Stimulated activated CD4-positive, alpha-beta T cell treated with anti-CD3 and anti-CD28 coated beads, Interleukin-12 subunit alpha, Interleukin-12 subunit beta, amount 100 ng/mL, for 48 hours (primary cell): ENCODE measurements at regions not wholly inside any gene's neighbourhood (a gene's known extent, or its start where the extent isn't known, plus 50 kb on each side); places are given as distances from the start of the nearest gene placed in this dataset.

Experiments used
- DNase-seq, 3 donors: peaks; one replicate each; pipeline ENCODE4 v3.0.0-alpha.2; 2020; ENCODE audit warnings: low read depth in 2 of 3, low spot score in 1 of 3

GRCh38 chr5:82348784-82349425 is 70.8 kb upstream of the RPS23 start:
- DNase-seq: no peak

GRCh38 chr5:82347201-82347865 is 69.2 kb upstream of the RPS23 start:
- DNase-seq: no peak

DNA sequence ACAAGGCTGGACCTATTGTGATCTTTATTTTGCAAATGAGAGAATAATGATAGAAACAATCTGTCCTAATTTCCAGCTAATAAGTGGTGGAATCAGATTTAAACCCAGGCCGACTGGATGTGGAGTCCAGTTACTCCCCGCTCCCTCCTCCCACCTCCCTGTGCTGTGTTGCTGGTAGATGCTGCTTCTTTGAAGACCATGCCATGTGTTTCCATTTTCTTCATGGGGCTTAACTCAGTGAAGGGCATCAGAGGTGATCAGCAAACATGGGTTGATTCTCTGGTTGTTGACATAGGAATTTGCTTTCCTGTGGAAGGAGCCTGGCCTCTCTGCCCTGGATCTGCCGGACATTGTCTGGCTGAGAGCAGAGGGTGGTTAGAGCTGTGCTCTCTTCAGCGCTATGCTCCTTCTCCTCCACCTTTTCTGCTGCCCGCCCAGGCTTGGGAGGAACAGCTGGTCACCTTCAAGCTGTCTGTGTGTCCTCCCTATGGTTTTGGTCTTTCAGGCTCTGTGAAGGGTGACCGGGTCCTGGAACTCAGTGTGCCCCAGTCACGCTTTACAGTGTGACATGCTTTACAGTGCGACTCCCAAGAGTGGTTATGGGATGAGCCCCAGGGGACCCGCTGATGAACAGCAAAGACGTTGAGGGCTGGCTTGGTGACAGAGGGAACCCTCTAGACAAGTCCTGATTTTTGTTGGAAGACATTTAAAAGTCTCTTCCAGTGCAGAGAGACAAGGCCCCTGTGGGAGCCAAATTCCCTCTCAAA is 68.4 kb upstream of the RPS23 start:
- DNase-seq: no peak

DNA sequence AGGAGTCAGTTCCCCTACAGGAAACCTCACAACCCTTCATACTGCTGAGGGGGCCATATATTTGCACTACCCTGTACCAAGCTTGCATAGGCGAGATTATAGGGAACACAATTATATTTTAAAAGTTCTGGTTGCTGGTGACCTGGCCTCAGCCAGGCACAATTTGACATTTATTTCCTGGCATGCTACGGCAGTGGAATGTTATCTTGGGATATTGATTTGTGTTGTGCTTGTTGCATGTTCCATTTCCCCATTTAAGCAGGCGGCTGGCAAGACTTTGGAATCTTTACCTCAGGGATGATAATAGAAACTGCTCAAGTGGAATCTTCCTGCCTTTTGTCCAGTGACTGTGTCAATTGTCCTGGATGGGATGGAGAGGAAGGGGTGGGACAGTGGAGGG is 67.0 kb upstream of the RPS23 start:
- DNase-seq: no peak

- DNase-seq: no peak
These were observed 63.2 kb upstream of the RPS23 start for GRCh38 chr5:82341325-82341724.

DNA sequence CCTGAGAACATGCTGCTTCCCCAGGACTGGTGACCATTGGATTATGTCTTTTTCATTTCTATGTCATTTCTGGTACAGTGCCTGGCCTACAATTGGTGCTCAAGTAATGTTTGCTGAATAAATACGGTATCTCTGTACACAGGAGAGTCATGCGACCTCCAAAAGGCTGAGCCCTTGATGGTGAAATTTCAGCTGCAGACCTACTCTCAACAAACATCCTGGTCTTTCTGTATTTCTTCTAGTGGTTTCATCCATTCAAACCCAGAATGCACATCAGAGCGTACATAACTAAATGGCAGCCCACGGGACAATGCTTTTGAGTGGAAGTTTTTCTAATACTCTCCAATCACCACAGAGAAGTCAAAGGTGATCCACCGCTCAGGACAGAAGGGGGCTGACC is 62.6 kb upstream of the RPS23 start:
- DNase-seq: no peak

- no peak for DNase-seq
These were observed 61.6 kb upstream of the RPS23 start for GRCh38 chr5:82339792-82340191.

- no peak for DNase-seq
These were observed 60.7 kb upstream of the RPS23 start for GRCh38 chr5:82338771-82339373.

DNA sequence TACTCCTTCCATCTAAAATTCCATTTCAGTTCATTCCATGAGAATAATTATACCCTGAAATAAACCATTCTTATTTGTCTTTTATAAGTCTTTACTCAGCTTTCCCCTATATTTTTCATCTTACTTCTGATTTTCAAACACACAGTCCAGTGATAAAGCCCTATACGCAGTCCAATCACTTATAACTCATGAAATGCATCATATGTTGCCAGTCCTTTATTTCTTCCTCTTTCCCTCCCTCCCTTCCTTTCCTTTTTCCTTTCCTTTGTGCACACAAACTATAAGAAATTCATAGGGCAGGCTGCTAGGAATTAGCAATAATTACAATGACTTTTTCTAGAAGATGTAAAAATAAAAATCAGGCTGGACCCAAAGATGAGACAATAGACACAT is 58.8 kb upstream of the RPS23 start:
- no peak for DNase-seq

- no peak for DNase-seq
These were observed 58.2 kb upstream of the RPS23 start for GRCh38 chr5:82336226-82336958.

DNA sequence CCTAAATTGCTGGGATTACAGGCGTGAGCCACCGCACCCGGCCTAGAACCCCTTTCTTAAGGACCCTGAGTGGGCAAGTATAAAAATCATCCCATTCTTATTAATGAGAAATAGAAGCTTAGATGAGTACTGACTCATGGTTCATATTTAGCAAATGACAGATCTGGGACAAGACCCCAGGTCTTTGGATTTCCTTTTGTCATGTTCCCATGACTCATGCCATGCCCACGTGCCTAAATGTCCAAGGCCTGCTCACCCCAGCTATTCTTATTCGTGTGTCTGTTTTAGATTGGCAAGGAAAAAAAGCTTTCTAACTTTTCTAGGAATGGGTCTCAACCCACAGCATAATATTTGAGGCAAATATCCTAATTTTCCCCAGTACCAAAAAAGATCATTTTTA is 57.7 kb upstream of the RPS23 start:
- no peak for DNase-seq

- no peak for DNase-seq
These were observed 56.7 kb upstream of the RPS23 start for GRCh38 chr5:82334856-82335255.

DNA sequence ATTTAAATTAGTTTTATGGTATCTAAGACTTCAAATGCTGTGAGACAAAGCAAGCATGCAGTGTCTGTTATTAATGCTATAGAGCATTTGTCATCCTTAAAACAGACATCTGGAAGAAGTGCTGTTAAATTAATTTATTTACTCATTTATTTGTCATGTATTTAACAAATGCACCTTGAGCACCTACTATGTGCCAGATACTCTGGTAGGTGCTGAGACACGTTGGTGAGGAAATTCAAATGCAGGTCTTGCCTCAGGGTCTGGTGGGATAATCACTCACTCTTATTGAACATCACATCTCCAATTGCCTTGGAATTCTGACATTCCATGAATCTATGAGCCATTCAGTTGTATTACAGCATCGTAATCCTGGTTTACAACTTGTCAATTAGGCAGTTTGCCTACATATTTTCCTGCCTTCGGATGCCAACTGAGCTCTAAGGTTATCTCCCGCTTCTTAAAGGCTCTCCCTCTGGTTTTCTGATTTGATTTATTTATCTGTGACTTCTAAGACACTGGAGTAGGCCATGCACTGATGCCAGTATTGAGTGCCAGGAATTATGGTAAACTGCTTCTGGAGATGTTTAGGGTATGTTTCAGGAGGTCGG is 56.0 kb upstream of the RPS23 start:
- DNase-seq: no peak

DNA sequence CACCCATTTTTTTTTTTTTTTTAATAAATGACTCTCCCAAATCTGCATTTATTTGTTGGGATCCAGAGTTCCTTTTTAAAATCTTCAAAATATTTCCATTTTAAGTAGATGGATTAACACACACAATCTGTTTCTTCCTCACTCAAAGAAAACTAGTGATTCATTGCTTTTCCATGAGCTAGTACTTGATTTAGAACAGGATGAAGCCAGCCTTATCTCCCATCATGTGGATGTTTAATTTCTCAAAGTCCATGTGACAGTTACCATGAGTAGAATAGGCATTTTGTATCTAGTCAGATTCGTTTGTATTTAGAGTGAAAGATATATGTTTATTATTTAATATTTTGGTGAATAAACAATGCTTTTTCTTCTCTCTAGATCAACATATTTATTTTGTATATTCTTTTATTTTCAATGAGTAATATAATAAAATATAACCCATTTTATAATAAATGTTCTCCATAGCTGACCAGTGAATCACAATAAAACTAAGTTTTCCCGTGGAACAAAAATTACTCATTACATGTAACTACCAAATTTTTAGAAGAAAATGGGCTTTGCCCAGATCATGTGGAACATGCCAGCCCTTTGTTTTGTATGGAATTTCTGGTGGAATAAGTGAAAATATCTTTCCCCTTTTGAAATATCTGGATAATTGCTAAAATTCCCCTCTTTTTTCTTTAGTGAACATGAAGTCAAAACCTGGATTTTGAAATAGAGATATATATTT is 54.9 kb upstream of the RPS23 start:
- no peak for DNase-seq

DNA sequence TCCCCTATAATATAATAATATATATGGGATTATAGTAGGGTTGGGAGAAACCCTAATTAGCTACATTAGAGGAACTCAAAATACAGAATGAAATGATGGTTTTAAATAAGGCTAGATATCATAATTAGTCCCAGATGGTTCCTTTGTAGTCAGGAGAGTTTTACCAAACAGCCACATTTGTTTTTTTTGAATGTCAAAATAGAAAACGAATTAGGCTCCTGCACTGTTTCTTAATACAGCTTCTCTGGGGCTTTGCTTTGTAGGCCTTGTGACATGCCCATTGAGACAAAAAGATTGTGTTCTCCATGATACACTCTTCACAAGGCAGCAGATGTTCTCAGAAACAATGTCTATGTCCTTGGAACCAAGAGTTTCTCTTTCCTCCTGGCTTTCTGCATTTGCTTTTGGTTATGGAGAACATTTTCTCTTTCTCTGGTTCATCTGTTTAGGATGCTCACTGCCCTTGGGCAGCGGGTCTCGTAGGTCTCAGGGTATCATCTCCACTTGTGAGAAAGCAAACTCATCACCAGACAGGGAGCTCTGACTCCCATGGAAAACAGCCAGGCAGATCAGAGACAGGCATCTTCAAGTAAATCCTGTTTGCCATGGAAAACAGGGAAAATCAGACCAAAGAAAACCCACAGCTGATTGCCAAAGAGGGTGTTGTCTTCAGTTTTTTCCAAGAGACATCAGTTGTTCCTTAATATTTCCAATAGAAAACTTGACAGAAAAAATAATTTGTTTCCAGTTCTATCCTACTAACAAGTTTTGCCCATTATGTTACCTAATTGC is 54.1 kb upstream of the RPS23 start:
- DNase-seq: no peak

- DNase-seq: no peak
These were observed 53.4 kb upstream of the RPS23 start for GRCh38 chr5:82331557-82331956.

- no peak for DNase-seq
These were observed 52.5 kb upstream of the RPS23 start for GRCh38 chr5:82330530-82331270.

DNA sequence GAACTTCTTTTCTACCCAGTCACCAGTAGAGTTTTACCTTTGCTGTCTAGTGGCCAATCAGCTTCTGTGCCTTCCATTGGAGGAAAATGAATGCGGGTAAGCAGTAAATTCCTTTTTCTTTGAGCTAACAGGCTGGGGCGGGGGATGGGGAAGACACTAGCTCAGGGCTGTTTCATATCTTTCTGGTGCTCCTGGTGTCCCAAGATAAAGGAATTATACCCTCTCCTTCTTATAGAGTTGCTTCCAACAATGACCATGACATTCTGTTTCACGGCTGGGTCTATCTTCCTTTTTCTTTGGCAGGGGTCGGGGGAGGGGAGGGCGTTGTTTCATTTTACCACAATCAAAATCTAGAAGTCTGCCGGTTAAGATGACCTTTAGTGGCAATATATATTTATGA is 51.2 kb upstream of the RPS23 start:
- no peak for DNase-seq
